NCI-H1092 (cell line): ENCODE measurements at regions not wholly inside any gene's neighbourhood (a gene's known extent, or its start where the extent isn't known, plus 50 kb on each side); places are given as distances from the start of the nearest gene placed in this dataset.

Experiments
- DNase-seq: peaks from one replicate; lab custom pipeline; 2025; lab: John Stamatoyannopoulos, UW

DNA sequence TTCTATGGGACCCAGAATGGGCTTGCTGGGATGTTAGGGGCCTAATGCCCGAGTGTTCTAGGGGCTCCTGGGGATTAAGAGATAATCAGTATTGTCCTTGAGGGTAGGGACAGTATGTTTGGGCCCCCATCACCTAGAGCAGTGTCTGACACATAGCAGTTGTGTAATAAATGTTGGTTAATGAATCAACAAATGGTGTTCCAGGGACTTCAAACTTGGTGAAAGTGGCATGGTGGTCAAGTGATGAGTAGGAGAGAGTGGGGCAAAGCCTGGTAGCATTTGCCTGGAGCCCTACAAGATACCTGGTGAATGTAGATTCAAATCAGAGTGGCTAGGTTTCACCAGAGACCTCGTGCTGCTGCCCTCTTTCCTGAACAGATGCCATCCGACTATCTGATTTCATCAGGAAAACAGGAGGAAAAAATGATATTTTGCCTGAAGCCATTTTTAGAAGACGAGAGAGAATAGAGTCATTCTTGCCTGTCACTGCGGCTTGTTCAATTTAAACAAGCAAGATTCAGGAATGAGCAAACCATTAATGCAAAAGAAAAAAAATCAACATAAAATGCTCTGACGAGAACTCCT, 117.3 kb downstream of the RPL22L1 start:
- DNase-seq: no peak

GRCh38 chr3:170751899-170752293, 118.1 kb downstream of the RPL22L1 start:
- no peak for DNase-seq

GRCh38 chr3:170751083-170751898, 118.7 kb downstream of the RPL22L1 start:
- no peak for DNase-seq

DNA sequence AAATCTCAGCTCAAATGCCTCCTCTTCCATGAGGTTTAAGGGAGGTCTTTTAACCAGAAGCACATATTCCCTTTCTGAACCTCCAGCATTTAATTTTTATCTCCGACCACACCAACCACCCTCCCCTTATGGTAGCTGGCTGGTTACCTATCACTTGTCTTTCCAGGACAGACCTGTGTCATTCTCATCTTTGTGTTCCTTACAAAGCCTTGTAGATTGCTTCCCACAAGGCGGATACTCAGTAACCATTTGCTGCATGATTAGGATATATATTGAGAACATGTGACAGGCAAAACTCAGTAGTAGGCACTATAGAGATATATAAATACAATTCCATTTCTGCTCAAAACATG, 119.5 kb downstream of the RPL22L1 start:
- DNase-seq: no peak

GRCh38 chr3:170749765-170750477, 120.1 kb downstream of the RPL22L1 start:
- DNase-seq: no peak

DNA sequence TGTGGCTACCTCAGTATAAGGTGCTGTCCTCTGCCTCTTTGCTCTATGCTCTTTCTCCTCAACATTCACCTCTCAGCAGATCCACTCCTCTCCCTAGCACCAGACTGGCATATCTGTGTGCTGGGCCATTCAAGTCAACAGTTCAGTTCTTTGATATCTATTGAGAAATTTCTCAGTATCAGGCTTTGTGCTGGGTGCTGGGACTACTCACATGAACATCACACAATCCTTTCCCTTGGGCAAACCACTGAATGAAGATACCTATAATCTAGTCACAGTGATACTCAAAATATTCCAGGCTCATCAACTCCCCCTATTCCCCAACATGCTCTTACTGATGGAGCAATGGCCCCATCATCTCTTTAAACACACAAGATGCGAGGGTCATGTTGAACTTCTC, 120.8 kb downstream of the RPL22L1 start:
- DNase-seq: no peak

DNA sequence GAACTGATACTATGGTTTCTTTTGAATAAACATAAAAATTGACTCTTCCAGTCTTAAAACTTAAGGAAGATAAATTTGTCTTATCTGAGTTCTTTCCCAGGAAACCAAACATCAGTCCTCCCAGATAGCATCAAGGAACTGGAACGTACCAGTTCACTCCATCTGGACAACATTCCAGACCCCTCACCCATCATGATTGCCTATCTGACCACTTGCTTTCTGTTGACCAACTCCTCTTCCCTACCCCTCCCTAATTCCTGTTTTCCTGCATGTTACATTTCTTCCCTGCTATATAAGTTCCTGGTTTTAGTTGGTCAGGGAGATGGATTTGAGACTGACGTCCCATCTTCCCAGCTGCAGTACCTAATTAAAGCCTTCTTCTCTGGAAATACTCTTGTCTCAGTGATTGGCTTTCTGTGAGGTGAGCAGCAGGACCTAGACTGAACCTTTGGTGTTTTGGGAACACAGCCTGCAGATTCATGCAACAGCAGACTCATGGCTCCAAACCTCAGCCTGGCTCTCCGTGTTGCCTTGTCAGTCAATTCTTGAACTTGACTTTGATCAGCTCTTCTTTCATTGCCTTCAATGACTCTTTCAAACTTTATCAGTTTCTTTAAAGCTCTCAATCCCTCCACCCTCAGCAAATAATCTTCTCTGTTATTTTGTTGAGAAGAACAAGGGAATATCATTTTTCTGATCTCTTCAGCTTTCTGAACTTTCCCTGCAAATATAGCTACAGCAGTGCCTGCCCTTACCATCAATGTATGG, 123.6 kb downstream of the RPL22L1 start:
- DNase-seq: no peak

DNA sequence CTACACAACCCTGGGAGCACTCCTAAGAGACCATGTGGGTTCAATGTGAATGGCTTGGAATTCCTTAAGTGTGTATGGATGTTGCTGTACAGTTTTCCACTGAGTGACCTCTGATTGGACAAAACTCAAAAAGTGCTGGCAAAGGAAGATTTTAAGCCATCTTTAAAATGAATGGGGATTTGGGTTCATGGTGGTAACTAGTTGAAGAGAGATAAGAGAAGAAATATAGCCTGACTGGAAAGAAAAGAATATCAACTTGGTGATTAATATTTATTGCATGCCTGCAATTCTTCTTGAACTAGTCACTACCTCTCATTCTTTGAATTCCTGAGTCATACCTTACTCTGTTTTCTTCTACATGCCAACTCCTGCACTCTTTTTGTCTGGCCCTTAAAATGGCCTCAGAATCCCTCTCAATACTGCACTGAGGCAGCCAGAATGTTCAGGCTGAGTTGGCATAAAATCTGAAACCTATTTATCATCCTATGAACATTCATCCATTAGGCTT, 124.7 kb downstream of the RPL22L1 start:
- no peak for DNase-seq

- no peak for DNase-seq
These were observed 128.1 kb downstream of the RPL22L1 start for GRCh38 chr3:170741756-170742529.

DNA sequence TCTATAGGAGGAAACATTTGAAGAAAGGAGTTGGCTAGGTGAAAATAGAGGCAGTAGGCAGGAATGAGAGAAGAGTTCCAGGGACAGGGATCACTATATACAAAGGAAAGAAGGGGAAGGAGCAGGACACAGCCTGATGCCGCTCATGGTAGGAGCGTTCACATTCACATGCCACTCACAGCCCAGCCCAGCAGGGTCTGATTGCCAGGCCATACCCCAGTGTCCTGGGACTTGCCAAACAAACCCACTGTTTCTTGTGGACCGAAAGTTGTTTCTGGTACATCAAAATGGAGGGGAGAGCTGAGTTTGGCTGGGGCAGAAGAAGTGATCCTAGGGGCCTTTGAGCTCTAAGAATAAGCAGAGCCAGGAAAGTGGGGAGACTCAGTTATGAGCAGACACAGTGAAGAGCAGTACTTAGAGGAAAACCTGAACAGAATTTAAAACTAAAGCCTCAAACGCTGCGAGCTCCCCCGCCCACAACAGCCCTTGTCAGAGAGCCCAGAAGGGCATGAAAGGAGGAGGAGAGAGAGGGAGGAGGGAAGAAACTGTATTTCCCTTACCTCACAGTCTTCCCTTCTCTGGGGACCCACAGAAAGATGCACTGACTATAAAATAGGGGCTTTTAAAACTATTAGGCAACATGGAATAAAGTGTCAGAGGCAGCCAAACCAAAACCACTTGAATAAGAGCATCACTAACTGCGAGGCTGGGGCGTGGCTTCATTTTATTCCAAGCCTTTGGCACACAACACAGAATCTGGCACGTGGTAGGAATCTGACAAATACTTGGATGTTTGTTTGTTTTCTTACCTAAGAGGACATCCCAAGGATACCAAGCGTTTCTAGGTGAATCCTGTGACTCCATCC, 129.0 kb downstream of the RPL22L1 start:
- DNase-seq: peak; percentile 3

DNA sequence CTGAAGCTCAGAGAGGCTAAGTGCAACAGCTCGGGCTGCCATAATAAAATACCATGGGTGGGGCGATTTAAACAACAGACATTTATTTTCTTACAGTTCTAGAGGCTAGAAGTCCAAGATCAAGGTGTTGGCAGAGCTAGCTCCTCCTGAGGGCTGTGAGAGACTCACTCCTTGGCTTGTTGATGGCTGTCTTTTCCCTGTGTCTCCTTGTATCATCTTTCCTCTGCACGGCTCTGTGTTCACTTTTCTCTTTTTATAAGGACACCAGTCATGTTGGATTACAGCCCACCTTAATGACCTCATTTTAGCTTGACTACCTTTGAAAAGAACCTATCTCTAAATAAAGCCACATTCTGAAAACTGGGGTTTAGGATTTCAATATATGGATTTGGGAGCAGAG, 129.7 kb downstream of the RPL22L1 start:
- no peak for DNase-seq

DNA sequence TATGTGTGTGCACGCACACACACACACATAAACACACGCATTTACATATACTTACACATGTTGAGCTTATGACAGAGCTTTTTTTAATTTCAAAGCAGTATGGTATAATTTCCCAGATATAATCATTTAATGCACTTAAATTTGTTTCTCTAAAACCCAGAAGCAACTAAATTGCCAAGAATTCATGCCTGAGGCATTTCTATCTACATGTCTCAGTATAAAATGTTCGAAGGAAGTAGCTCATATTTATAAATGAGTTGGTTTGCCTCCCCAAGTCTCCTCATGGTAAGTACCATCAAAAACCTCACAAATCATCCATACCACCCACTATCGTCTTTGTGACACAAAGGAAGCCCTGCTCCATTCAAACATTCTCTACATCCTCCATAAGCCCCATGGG, 130.6 kb downstream of the RPL22L1 start:
- DNase-seq: no peak

DNA sequence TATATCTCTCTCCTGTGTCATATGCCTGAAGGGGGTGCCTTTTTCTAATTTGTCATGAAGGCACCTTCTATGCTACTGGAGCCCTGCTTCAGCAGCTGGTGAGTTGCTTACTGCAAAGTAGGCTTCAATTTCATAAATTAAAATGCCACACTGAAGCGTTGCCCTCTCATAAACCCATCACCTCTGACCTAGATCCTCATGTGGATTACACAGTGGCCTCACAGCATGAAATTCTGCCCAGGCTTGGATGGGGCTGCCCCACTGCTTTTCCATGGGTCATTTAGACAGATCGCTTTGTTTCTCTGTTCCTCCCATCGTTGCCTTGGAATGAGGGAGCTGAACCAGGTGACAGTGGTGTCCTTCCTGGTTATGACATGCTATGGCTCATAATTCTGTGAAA, 131.2 kb downstream of the RPL22L1 start:
- DNase-seq: no peak

- no peak for DNase-seq
These were observed 132.4 kb downstream of the RPL22L1 start for GRCh38 chr3:170737498-170738162.

DNA sequence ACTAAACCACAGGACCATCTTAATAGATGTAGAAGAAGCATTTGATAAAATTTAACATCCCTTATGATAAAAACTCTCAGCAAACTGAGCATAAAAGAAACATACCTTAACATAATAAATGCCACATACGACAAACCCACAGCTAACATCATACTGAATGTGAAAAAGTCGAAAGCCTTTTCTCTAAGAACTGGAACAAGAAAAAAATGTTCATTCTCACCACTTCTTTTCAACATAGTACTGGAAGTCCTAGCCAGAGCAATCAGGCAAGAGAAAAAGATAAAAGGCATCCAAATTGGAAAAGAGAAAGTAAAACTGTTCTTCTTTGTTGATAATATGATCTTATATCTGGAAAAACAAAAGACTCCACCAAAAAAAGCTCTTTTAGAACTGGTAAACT, 134.2 kb downstream of the RPL22L1 start:
- no peak for DNase-seq

- DNase-seq: no peak
These were observed 135.3 kb downstream of the RPL22L1 start for GRCh38 chr3:170734735-170735065.

DNA sequence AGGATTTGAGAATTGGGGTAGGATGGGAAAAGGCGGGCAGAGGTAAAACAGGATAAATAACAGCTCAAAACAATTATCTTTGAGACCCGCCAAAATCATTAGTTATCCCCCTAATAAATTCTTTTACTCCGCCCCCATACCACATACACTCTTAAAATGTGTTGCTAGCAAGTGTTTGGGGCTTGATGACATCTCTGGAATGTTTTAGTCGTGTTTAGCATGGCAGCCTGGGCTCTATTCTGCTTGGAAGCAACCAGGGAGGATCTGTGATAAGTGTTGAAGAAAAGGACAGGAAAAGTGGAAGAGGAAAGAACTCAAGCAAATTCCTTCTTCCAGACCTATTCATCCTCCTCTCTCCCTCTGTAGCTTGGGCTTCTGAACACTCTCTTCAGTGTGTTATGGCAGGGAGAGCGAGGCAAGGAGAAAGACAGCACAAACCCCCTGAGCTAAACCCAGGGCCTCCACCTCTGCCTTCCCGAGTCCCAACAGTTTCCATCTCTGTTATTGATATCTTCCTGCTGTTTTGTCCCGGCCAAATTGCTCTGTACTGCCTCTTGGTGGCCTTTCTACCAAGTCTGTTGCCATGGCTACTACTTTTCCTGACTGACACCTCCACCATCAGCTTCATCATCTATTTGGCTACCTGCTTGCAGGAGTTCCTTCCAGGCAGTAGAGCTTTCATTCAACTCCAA, 135.8 kb downstream of the RPL22L1 start:
- DNase-seq: no peak

DNA sequence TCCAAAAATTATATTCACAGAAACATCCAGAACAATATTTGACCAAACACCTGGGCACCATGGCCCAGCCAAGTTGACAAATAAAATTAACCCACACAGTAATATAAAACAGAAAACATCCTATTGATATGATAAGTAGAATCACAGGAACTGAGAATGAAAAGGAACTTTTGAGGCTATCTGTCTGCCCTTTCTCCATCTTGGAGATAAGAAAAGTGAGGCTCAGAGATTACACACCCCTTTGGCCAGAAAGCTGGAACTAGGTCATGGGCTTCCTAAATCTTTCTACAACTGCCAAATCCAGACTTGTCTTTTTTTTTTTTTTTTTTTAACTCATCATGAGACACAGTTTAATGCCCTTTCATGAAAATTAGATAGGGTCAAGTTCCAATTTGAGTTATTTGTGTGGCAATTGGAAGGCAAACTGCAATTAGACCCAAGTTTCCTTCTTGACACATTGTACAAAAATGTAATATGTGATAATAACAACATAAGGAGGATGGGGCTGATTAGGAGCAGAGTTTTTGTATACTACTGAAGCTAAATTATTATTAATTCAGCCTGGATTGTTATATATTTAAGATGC, 137.2 kb downstream of the RPL22L1 start:
- DNase-seq: no peak

DNA sequence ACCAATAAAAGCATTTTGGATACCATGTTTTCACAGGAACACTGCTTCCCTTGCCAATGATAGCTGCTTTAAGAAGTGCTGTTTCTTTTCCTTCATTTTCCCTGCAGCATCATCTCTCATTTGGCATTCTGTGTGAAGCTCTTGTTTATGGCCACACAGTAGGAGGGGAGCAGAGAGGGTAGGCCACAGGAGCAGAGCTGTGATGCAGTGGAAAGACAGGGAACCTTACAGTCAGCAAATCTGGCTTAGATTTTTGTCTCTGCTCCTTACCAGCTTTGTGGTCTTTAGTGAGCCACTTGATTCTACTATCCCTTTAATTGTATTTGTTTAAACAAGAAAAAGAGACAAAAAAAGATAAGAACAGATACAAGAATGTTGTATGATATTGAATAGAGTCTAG, 138.7 kb downstream of the RPL22L1 start:
- no peak for DNase-seq
